ENCODE measurements at regions not wholly inside any gene's neighbourhood (a gene's known extent, or its start where the extent isn't known, plus 50 kb on each side); places are given as distances from the start of the nearest gene placed in this dataset.

DNA sequence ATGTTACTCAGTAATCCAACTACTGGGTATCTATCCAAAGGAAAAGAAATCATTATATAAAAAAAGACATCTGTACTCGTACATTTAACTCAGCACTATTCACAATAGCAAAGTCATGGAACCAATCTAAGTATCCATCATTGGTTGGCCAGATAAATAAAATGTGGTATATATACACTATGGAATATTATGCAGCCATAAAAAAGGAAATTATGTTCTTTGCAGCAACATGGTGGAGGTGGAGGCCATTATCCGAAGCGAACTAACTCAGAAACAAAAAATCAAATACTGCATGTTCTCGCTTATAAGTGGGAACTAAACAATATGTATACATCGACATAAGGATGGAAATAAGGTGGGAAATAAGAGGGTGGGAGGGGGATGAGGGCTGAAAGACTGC lies 56.2 kb upstream of the ANTXRL start:
- TF ChIP-seq HDAC2 (IDR thresholded peaks at IDR 0.05; ENCODE audit: borderline replicate concordance in 1 of 2, low read depth in 2 of 2, low read length in 2 of 2) (no peak), SP1 (IDR thresholded peaks at IDR 0.05; ENCODE audit: low read depth, low read length) (no peak), GABPA (IDR thresholded peaks at IDR 0.05; ENCODE audit: borderline replicate concordance, insufficient read depth, low read length) (no peak), EZH2 (IDR thresholded peaks at IDR 0.05; ENCODE audit: low read depth, low read length, severe bottlenecking) (no peak), TAF1 (IDR thresholded peaks at IDR 0.05; ENCODE audit: low read depth, low read length) (no peak)
- TF ChIP-seq, protein P1, sequence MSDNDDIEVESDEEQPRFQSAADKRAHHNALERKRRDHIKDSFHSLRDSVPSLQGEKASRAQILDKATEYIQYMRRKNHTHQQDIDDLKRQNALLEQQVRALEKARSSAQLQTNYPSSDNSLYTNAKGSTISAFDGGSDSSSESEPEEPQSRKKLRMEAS (IDR thresholded peaks at IDR 0.05), result no peak
- TF ChIP-seq, protein P2, sequence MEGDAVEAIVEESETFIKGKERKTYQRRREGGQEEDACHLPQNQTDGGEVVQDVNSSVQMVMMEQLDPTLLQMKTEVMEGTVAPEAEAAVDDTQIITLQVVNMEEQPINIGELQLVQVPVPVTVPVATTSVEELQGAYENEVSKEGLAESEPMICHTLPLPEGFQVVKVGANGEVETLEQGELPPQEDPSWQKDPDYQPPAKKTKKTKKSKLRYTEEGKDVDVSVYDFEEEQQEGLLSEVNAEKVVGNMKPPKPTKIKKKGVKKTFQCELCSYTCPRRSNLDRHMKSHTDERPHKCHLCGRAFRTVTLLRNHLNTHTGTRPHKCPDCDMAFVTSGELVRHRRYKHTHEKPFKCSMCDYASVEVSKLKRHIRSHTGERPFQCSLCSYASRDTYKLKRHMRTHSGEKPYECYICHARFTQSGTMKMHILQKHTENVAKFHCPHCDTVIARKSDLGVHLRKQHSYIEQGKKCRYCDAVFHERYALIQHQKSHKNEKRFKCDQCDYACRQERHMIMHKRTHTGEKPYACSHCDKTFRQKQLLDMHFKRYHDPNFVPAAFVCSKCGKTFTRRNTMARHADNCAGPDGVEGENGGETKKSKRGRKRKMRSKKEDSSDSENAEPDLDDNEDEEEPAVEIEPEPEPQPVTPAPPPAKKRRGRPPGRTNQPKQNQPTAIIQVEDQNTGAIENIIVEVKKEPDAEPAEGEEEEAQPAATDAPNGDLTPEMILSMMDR (IDR thresholded peaks at IDR 0.05; ENCODE audit: control extremely low read depth in 1 of 3, insufficient read depth in 1 of 3, low read depth in 1 of 3, low read length in 3 of 3), result no peak
- TF ChIP-seq, protein P3, sequence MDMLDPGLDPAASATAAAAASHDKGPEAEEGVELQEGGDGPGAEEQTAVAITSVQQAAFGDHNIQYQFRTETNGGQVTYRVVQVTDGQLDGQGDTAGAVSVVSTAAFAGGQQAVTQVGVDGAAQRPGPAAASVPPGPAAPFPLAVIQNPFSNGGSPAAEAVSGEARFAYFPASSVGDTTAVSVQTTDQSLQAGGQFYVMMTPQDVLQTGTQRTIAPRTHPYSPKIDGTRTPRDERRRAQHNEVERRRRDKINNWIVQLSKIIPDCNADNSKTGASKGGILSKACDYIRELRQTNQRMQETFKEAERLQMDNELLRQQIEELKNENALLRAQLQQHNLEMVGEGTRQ (IDR thresholded peaks at IDR 0.05; ENCODE audit: low read length), result no peak
